GM23248 (cell line): ENCODE measurements at regions not wholly inside any gene's neighbourhood (a gene's known extent, or its start where the extent isn't known, plus 50 kb on each side); places are given as distances from the start of the nearest gene placed in this dataset.
"Not testable (repeated sequence)": the region's sequence is repeated elsewhere in the genome, so short reads cannot be mapped to it uniquely, and the experiment has no call there.

Experiments used
- EZH2 ChIP-seq: fragments of 200-600 bp; sonication (generic); IDR thresholded peaks from 2 replicates; pipeline ENCODE4 v1.6.1; 2018; ENCODE audit warnings: antibody characterized with exemption, mild to moderate bottlenecking; ENCODE audit not compliant: insufficient read depth, poor library complexity, severe bottlenecking
- EZH2phosphoT487 ChIP-seq: fragments of 200-600 bp; sonication (generic); IDR thresholded peaks from 2 replicates; pipeline ENCODE4 v1.6.1; 2018; ENCODE audit warnings: antibody characterized with exemption, moderate library complexity, mild to moderate bottlenecking, low read depth; ENCODE audit not compliant: insufficient read depth

- not testable (repeated sequence) for TF ChIP-seq EZH2phosphoT487, EZH2
Observed at GRCh38 chr3:66652100-66652499, 151.3 kb upstream of the LRIG1 start.
